ENCODE measurements at regions not wholly inside any gene's neighbourhood (a gene's known extent, or its start where the extent isn't known, plus 50 kb on each side); places are given as distances from the start of the nearest gene placed in this dataset.
"Not testable (repeated sequence)": the region's sequence is repeated elsewhere in the genome, so short reads cannot be mapped to it uniquely, and the experiment has no call there.

DNA sequence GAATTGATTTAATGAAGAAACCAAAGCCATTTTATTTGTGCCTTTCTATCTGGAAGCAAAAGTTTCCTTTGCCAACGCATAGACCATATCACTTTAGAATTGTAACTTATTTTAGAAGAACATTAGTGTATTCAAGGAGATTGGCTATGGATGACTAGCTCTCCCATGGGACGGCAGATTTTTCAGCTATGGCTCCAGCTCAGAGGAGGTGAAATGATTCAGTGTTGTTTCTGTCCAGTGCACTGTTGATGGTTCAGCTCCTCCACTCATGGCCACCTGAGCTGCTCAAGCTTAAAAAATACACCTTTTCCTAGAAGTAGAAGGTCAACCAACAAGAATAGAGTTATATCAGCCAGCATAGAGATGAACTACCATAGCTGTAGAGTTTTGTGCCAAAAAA is 1597.5 kb upstream of the PIK3C3 start:
- DNase-seq (ENCODE audit: low read depth) = no peak

DNA sequence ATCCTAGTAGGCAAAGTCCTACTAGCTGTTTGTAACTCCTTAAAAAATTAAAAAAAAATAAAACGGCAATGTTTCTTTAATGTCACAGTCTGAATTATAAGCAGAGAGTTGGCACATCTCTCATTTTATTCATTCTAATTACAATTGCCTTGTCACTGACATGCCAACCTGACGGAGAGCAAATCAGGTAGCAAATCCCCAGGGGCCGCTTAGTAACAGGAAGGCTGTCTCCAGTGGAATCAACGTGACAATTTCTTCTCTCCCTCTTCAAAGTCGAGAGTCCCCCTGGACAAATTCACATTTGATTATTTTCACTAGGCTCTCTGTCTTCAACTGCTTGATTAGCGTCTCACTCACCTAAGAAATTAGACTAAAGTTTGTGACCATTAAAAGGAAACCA is 1598.9 kb upstream of the PIK3C3 start:
- DNase-seq (ENCODE audit: low read depth) = no peak

DNA sequence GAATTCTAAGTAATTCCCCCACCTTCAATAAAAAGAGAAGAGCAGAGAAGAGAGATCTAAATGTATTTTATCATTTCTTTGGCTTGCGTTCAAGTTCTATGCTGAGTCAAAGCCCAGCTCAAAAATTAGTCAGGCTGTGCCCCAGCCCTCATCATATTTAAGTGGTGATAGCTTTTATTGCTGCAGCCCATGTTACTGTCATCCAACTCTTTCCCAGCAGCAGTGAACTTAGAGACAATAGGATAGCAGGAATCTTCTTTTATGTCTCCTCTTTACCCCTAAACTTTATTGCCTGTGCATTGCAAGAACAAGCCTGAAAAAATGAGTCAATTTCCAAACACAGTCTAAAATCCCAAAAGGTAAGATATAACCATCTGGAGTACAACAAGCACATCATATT is 1599.3 kb upstream of the PIK3C3 start:
- no peak for DNase-seq (ENCODE audit: low read depth)

DNA sequence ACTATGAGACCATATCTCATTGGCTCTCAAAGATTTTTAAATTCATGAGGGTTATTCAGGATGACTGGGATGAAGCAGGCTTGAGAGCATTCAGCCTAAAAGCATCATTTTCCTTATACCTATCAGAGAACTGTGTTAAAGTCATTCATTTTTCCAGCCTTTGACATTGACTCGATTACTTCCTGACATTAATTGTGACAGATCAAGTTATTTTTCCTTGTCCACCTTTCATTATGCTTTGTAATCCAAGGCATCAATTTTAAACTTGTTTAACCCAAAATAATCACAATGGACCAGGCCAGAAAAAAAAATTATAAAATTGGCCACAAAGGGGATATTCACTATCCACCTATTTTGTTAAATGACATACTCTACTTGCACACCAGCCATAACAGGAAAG is 1606.8 kb upstream of the PIK3C3 start:
- DNase-seq (ENCODE audit: low read depth) = no peak

DNA sequence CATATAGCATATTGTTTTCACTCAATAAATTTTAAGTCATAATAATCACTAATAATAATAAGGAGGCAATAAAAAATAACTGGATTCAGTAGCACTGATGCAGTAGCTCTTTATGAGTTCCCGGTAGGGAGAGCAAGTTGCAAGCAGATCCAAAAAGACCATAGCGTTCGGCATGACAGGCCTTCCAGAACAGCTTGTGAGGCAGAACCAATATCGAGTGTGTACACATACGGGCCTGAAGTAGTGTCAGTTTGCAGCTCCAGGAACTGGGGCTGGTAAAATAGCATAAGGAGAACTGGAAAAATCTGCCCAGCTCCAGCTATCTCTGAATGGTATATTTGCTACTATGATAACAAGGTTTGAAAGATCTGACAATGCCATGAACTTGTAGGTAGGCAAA is 1607.8 kb upstream of the PIK3C3 start:
- no peak for DNase-seq (ENCODE audit: low read depth)

DNA sequence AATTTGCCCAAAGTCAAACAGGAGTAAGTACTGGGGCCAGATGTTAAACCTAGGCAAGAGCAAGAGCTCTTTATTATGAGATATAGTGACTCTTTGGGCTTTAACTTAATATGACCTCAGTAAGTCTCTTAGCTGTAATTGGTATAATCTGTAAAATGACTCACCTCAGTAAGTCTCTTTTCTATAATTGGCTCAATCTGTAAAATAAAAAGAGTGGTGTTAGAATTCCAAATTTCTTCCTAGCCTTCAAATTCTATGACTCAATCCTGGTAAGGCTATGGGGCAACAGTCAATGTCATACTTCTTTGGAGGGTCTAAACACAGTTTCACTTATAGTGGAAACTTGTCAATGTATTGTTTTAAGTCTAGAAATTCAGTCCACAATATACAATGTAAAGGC is 1608.9 kb upstream of the PIK3C3 start:
- DNase-seq (ENCODE audit: low read depth) = no peak

DNA sequence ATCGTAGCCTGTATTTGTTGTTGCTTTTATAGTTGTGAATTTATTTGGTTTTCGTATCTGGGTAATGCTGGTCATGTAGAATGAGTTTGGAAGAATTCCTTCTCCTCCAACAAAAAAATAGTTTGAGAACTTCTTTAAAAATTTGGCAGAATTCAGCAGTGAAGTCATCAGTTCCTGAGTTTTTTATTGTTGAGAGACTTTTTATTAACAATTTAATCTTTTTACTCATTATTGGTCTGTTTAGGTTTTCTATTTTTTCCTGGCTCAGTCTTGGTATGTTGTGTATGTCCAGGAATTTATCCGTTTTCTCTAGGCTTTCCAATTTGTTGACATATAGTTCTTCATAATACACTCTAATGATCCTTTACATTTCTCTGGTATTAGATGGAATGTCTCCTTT is 1613.3 kb upstream of the PIK3C3 start:
- DNase-seq (ENCODE audit: low read depth) = no peak

DNA sequence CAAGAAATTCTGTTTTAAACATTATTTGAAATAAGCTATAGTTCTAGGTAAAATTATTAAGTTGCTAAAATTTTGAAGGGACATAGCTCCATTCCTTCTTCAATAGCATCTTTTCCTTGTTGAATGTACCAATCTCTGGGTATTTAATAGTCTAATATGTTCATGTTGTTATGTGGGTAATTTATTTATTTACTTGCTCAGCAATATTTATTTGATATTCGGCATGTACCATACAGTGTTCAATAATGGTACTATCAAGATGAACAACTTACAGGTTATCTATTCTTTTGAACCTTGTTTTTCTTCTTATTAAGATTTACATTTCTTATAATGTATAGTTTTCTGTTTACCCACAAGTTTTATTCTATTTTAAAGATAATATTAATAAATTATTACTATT is 1616.8 kb upstream of the PIK3C3 start:
- no peak for DNase-seq (ENCODE audit: low read depth)

DNA sequence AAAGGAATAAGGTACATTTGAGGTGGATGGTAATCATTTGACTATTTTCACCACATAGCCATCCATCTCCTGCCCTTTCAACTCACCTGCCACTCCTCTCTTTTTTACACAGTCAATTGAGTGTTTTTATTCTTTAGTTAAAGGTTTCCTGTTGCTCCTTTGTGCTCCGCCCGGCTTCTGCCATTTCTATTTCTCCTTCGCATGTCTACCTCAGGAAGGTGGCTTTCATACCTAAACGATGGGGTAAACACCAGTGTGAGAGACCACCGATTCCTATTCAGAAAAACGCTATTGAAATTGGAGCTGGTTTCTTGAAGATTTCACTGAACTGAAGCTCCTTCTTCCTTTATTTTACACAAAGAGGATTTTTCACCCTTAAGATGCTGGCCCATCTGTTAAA is 1628.0 kb upstream of the PIK3C3 start:
- DNase-seq (ENCODE audit: low read depth) = no peak

DNA sequence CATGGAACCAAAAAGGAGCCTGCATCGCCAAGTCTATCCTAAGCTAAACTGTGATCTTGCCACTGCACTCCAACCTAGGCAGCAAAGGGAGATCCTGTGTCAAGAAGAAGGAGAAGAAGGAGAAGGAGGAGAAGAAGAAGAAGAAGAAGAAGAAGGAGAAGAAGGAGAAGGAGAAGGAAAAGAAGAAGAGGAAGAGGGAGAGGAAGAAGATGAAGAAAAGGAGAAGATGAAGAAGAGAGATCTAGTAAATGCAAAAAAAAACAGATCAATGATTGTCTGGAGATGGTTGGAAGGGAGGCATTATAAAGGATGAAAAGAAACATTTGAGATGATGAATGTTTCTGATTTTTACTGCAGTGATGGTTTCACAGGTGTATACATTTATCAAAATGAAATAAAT is 1629.0 kb upstream of the PIK3C3 start:
- no peak for DNase-seq (ENCODE audit: low read depth)

DNA sequence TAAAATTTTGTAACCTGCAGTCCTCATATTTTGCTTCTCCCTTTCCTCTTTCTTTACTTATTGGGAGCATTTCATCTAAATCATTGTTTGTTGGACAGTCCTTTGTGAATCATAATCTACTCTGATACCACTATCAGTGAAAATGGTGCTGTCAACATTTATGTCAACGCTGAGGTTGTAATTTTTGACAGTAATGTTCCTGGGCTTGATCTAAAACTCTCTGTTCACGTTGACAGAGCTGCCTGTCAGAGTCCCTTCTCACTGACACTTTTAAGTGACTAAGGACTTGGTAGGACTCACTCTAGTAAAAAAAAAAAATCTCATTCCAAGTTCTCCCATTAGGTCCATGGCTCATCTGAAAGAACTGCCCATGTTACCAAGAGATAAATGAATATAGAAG is 1640.8 kb upstream of the PIK3C3 start:
- no peak for DNase-seq (ENCODE audit: low read depth)

DNA sequence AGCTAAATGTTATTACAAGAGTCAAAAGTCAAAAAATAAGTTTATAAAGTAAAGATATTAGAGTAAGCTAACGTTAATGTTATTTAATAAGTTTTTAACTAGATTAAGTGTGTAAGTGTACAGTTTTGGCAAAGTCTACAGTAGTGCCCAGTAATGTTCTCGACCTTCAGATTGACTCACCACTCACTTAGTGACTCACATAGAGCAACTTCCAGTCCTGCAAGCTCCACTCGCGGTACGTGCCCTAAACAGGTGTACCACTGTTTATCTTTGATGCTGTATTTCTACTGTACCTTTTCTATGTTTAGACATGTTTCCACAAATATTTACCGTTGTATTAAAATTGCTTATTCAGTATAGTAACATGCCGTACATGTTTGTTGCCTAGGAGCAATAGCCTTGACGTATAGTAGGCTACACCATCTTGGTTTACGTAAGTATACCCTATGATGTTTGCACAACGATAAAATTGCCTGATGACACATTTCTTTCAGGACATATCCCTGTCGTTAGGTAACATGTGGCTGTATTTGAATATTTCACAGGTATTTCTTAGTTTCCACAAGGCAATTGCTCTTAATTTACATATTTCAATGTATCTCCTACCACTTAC is 1641.9 kb upstream of the PIK3C3 start:
- no peak for DNase-seq (ENCODE audit: low read depth)

DNA sequence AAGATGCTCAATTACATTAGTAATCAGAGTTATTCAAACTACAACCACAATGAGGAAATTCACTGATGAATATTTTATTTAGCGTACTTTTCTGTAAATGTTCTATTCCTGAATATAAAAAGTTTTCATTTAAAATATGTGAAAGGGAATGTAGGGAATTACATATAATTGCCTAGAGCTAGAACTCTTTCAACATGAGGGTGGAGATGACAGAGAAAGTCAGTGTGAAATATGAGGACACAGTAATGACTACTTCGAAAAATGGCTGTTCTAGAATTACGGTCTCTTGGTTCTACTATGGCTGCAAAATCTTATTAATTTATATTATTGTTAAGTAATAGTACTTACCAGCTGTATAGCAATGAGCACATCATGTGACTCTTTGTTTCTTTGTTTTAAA is 1647.4 kb upstream of the PIK3C3 start:
- no peak for DNase-seq (ENCODE audit: low read depth)

DNA sequence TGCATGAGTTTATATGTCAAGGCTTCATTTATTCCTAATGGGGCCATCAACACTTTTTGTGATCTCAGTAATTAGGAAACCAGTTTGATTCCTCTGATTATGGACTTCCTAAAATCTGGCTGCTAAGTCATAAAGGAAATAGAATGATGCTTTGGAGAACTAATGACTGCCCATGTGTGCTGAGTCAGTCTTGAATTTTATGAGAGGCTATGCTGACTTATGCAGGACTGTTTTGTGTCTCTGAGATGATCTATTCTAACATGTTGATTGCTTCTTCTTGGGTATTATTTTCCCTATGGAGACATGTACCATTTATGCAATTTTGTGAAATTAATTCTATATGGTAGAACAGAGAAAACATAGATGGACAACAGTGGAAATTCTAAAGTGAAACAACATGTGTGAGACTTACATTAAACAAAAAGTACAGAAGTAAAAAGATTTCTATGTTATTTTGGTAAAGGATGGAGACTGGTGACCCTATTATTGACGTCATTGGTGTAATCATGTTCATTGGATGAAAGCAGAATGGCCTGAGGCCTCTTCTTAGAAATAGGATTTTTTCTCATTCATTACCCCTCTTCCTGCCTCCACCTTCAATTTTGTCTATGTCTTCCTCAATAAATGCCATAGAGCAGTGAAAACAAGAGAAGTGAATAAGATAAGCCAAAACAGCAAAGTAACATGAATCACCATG is 1658.2 kb upstream of the PIK3C3 start:
- DNase-seq (ENCODE audit: low read depth) = no peak

DNA sequence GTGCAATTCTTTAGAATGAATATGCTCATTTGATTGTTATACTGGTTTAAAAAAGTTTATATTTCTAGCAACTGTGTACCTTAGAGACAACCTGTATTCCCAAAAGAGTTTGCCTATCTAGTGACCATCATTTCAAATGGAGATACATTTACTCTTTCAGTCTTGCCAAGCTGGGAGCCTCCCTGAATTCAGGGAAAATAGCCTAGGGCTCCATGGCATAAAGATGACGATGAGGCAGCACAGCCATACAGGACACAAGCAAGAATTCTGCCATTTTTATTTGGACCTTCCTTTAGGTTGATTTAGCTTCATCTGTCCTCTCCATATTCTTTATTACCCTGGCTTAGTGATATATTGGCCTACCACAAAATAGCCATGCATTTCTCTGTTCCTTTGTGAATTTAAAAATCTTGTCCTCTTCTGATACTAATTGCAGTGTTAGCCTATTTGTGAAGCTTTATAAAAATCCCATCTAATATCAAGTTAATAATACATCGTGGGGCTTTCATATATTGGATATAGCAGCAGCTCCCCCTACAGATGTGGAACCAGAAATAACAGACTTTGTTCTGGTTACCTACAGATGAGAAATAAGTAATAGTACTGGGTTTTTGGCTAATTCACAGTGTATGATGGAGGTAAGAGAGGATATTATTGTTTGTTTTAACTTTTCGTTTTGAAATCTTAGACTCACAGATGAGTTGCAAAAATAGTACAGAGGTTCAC is 1661.9 kb upstream of the PIK3C3 start:
- no peak for DNase-seq (ENCODE audit: low read depth)

DNA sequence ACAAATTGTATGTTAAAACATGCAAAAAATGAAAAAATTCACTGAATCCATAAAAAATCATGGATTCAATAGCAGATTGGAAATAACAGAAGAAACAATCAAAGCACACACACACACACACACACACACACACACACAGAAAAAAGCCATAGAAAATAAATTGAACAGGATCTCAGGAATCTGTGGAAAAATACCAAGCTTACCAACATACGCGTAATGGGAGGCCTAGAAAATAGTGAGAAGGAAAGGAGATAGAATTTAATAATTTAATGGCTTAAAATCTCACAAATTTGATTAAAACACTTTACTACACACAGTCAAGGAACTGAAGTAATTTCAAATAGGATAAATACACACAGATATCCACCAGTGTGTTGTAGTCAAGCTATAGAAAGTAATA is 1671.5 kb upstream of the PIK3C3 start:
- no peak for DNase-seq (ENCODE audit: low read depth)

DNA sequence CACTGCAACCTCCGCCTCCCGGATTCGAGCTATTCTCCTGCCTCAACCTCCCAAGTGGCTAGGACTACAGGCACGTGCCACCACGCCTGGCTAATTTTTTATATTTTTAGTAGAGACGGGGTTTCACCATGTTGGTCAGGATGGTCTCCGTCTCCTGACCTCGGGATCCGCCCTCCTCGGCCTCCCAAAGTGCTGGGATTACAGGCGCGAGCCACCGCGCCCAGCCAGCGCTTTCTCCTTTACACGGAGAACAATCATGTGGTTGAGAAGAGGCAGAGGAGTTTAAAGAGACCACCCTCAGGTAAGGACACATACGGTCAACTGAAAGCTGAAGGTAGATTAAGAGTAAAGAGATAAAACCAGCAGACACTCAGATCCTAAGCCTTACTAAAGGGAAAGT is 1673.7 kb upstream of the PIK3C3 start:
- not testable (repeated sequence) for DNase-seq (ENCODE audit: low read depth)

DNA sequence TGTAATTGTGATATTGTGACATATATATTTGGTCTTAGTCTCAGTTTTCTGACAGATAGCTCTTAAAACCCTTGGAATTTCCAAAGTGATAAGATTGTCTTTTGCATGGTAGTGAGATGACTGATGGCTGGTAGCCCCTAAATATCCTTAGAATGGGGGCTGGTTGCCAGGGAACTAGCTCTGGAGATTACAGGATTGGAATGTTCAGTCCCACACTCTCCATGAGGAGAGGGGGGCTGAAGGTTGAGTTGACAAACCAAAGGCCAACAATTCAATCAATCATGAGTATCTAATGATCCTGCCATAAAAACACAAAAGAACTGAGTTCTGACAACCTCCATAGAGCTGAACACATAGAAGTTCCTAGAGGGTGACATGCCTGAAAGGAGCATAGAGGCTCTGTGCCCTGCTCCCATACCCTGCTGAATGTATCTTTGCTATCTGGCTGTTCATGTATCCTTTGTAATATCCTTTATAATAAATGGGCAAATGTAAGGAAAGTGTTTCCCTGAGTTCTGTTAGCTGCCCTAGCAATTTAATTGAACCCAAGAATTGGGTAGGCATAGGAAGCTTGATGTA is 1680.3 kb upstream of the PIK3C3 start:
- no peak for DNase-seq (ENCODE audit: low read depth)

DNA sequence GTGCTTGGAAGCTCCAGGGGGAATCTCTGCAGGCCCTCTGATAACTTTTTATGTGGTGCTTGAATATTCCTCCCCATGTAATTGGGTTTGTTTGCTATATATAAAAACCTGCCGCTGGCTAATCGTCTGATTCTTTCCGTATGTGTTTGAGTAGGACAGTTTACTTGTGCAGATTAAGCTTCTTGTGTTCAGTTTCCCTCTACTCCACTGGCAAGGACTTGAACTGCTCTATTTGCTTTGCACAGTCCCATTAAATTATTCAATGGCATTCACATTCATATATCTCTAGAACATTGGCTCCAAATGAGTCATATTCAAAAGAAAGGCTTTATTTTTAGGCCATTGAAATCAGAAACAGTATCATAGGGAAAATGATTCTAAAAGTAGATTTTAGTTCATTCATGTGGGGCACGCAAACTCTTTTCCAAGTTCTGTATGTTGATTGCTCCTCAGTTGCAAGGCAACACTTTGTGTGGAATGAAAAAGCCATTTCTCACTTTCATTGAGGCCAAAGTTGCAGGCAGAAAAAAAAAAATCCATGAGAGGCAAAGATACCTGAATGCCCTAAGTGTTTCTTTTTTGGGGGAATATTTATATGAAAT is 1682.3 kb upstream of the PIK3C3 start:
- no peak for DNase-seq (ENCODE audit: low read depth)

DNA sequence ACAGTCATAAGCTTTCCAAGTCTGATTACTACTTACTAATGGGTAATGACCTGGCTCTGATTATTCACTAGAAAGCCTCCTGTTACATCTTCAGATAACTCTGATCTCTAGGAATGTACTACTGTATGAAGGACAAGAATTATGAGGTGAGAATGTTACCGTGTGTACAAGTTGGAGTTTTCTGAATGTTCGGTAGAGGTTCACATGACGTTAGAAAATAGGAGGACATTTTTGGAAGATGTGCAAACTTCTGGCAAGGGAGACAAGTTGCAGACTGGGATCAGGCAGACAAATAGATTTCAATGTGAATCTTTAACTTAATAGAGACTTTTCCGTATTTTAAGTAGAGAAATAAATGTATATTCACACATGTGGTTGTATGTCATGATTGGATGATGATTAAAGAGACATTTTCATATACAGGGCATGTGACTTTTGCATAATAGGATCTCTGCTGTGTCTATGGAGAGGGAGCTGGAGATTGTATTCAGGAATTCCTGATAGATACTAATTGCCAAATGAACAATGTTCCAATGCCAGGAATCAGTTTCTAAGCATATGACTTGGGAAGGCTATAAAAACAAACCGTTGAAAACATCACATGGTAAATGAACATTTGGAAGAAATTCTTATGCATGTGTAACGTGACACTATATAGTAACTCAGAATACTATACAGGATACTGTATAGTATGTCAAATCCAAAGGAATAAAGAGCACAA is 1695.8 kb upstream of the PIK3C3 start:
- no peak for DNase-seq (ENCODE audit: low read depth)

DNA sequence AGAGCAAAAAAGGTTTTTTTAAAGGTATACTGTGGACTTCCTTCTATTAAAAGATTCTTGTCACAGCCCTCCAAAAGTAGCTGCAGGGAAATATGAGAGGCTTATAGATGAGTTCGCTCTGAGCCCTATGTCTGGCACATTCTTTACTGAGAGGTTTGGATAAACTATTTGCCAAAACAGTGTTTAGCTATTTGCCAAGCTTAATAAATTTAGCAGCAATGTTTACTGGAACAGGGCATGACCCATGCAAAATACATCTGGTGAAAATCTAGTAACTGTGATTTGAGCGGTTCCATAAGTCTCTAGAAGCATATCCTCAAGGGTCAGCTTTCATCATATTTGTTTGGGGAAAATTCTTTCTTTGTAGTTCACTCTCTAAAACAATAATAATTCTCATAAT is 1696.7 kb upstream of the PIK3C3 start:
- DNase-seq (ENCODE audit: low read depth) = no peak

DNA sequence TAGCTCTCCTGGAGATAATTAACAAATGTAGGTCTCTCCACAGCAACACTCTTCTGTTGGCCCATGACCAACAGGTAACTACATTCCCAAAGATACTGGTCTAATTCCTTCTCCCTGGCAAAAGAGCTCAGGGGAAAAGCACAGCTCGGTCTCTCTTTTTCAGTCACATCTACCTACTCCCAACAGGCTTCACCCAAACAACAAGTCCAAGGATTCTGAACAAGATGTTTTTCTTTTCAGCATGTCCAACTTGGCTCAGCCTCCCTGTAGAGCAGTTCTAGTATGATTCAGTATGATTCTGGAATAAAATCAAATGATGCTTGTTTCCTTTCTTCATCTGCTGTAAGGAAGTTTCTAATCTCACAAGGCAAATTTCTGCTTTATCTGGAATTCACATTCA is 1704.8 kb upstream of the PIK3C3 start:
- no peak for DNase-seq (ENCODE audit: low read depth)
